Mesendoderm (in vitro differentiated cells): ENCODE measurements at regions not wholly inside any gene's neighbourhood (a gene's known extent, or its start where the extent isn't known, plus 50 kb on each side); places are given as distances from the start of the nearest gene placed in this dataset.
A peak's percentile ranks its signal among the peaks of the same experiment; 100 is the strongest.

Experiments
- DNase-seq: peaks from one replicate; pipeline ENCODE4 v3.0.0; 2013
- H2AK5ac ChIP-seq: 2 replicates; pipeline ENCODE4 v1.6.1; 2013; ENCODE audit warnings: low read length, inconsistent platforms
- H2BK120ac ChIP-seq: 2 replicates; pipeline ENCODE4 v1.6.1; 2013; ENCODE audit warnings: low read depth, mild to moderate bottlenecking, low read length, moderate library complexity, mixed read lengths
- H2BK15ac ChIP-seq: replicated peaks from 2 replicates; pipeline ENCODE4 v1.6.1; 2013; ENCODE audit warnings: low read depth, mild to moderate bottlenecking, moderate library complexity
- H2BK5ac ChIP-seq: 2 replicates; pipeline ENCODE4 v1.6.1; 2013; ENCODE audit warnings: low read length, inconsistent platforms
- H3K18ac ChIP-seq: 2 replicates; pipeline ENCODE4 v1.6.1; 2013; ENCODE audit warnings: mild to moderate bottlenecking, low read length, mixed read lengths
- H3K23ac ChIP-seq: one replicate; pipeline ENCODE4 v1.6.1; 2013; ENCODE audit warnings: low read length
- H3K27ac ChIP-seq: 2 replicates; pipeline ENCODE4 v1.5.1; 2013; ENCODE audit warnings: low read depth, mild to moderate bottlenecking, inconsistent platforms, low read length, moderate library complexity
- H3K27me3 ChIP-seq: 2 replicates; pipeline ENCODE4 v1.6.1; 2013; ENCODE audit warnings: low read length, control low read depth, mild to moderate bottlenecking, inconsistent platforms; ENCODE audit not compliant: insufficient read depth, poor library complexity
- H3K36me3 ChIP-seq: 2 replicates; pipeline ENCODE4 v1.6.1; 2013; ENCODE audit warnings: low read length, inconsistent platforms; ENCODE audit not compliant: control insufficient read depth, insufficient read depth
- H3K4ac ChIP-seq: one replicate; pipeline ENCODE4 v1.6.1; 2013; ENCODE audit warnings: low read depth, mild to moderate bottlenecking, low read length, moderate library complexity
- H3K4me1 ChIP-seq: 2 replicates; pipeline ENCODE4 v1.6.1; 2013; ENCODE audit warnings: low read depth, low read length, inconsistent platforms; ENCODE audit not compliant: control insufficient read depth
- H3K4me2 ChIP-seq: 2 replicates; pipeline ENCODE4 v1.6.1; 2013; ENCODE audit warnings: low read length
- H3K4me3 ChIP-seq: 2 replicates; pipeline ENCODE4 v1.5.1; 2013; ENCODE audit warnings: mild to moderate bottlenecking, low read length
- H3K56ac ChIP-seq: one replicate; pipeline ENCODE4 v1.6.1; 2013; ENCODE audit warnings: low read length
- H3K79me1 ChIP-seq: 2 replicates; pipeline ENCODE4 v1.6.1; 2013; ENCODE audit warnings: low read length, inconsistent platforms
- H3K79me2 ChIP-seq: 2 replicates; pipeline ENCODE4 v1.6.1; 2013; ENCODE audit warnings: mild to moderate bottlenecking, low read length; ENCODE audit not compliant: control insufficient read depth, insufficient read depth
- H3K9ac ChIP-seq: 2 replicates; pipeline ENCODE4 v1.6.1; 2013; ENCODE audit warnings: low read length, inconsistent platforms
- H4K5ac ChIP-seq: one replicate; pipeline ENCODE4 v1.6.1; 2013; ENCODE audit warnings: low read length
- H4K8ac ChIP-seq: one replicate; pipeline ENCODE4 v1.6.1; 2013; ENCODE audit warnings: low read depth, mild to moderate bottlenecking, control low read depth, low read length, moderate library complexity
- WGBS: extraction: QIAGEN DNeasy Blood & Tissue Kit; methylation state at CpG from one replicate; pipeline ENCODE4 v1.1.7; 2013; ENCODE audit warnings: low lambda C conversion rate, missing lambda C conversion rate; ENCODE audit not compliant: insufficient coverage; ENCODE audit errors: extremely low coverage; 5-methylcytosine and 5-hydroxymethylcytosine counted together

DNA sequence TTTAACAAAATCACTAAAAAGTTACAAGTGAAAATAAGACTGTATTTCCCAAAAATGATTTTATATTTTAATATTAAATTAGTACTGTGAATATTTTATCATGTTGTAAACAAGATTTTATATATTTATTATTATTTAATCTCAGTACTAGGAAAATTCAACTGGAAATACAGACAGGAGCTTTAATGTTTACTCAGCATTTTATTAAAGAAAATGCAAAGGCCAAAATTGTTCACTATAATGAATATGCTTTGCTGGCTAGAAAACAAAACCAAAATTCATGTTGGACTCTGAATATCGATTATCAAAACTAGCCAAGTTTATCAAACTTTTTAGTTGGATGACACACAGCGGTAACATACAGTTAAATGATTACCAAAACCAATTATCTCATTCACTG lies 782.3 kb downstream of the AMY1C start:
- H2AK5ac ChIP-seq: no peak overlapping the region
- H3K27me3 ChIP-seq: no peaks in the 10 kb centered on the region
- no peak overlapping the region for H3K23ac ChIP-seq
- H2BK15ac ChIP-seq: no peak overlapping the region
- no peak overlapping the region for H3K4ac ChIP-seq
- no peak overlapping the region for H3K9ac ChIP-seq
- no peak for DNase-seq
- H3K4me3 ChIP-seq: no peak overlapping the region
- H3K36me3 ChIP-seq: no peaks in the 10 kb centered on the region
- no peaks in the 10 kb centered on the region for H3K79me1 ChIP-seq
- H4K5ac ChIP-seq: no peak overlapping the region
- H2BK5ac ChIP-seq: no peak overlapping the region
- H4K8ac ChIP-seq: no peak overlapping the region
- H3K4me2 ChIP-seq: no peak overlapping the region
- H3K4me1 ChIP-seq: no peaks in the 10 kb centered on the region
- H3K27ac ChIP-seq: no peak overlapping the region
- H2BK120ac ChIP-seq: no peak overlapping the region
- no peak overlapping the region for H3K56ac ChIP-seq
- H3K79me2 ChIP-seq: no peaks in the 10 kb centered on the region
- H3K18ac ChIP-seq: no peak overlapping the region
- no CpG with 5 or more reads among the region's 2 CpGs for whole genome bisulfite sequencing

DNA sequence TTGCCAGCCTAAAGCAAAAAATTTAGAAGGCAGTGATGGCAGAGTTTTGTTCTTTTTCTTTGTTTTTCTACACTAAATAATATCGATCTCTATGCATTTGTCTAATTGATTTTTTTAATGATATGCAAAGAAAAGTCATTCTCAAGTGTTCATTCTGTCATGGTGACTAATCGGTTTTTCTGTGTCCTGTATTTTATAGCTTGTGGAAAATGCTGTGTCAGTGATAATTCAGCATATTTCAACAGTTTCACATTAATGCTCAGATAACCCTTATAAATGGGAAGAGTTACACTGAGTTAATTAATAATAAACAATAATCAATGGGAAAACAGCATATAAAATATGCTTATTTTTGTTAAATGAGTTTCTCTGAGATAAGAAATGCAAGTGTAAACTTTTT lies 824.9 kb downstream of the AMY1C start:
- Histone ChIP-seq H2BK5ac (no peak overlapping the region), H4K5ac (no peak overlapping the region), H3K4me3 (no peak overlapping the region)

DNA sequence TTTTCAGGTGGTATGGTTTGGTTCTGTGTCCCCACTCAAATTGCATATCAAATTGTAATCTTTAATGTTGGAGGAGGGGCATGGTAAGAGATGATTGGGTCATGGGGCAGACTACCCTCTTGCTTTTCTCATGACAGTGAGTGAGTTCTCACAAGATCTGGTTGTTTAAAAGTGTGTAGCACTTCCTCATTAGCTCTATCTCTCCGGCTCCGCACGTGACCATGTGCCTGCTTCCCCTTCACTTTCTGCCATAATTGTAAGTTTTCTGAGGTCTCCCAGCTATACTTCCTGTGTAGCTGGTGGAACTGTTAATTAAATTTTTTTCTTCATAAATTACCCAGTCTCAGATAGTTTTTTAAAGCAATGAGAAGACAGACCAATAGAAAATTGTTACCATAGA lies 843.2 kb downstream of the AMY1C start:
- H2AK5ac ChIP-seq: no peak overlapping the region
- H3K23ac ChIP-seq: no peak overlapping the region
- H3K56ac ChIP-seq: no peak overlapping the region
- no CpG with 5 or more reads among the region's 3 CpGs for WGBS
- no peaks in the 10 kb centered on the region for H3K4me1 ChIP-seq
- no peak overlapping the region for H3K4me2 ChIP-seq
- no peak overlapping the region for H4K8ac ChIP-seq
- no peaks in the 10 kb centered on the region for H3K27me3 ChIP-seq
- no peak overlapping the region for H3K4ac ChIP-seq
- H3K27ac ChIP-seq: no peak overlapping the region
- H2BK5ac ChIP-seq: no peak overlapping the region
- no peak overlapping the region for H2BK15ac ChIP-seq
- no peaks in the 10 kb centered on the region for H3K79me2 ChIP-seq
- no peaks in the 10 kb centered on the region for H3K36me3 ChIP-seq
- no peaks in the 10 kb centered on the region for H3K79me1 ChIP-seq
- H2BK120ac ChIP-seq: no peak overlapping the region
- H3K9ac ChIP-seq: no peak overlapping the region
- no peak overlapping the region for H3K4me3 ChIP-seq
- DNase-seq: no peak
- no peak overlapping the region for H3K18ac ChIP-seq
- no peak overlapping the region for H4K5ac ChIP-seq

More for the DNA sequence above, 824.9 kb downstream of the AMY1C start:
- no peaks in the 10 kb centered on the region for H3K27me3 ChIP-seq
- H3K4me1 ChIP-seq: no peaks in the 10 kb centered on the region
- no peaks in the 10 kb centered on the region for H3K36me3 ChIP-seq
- no CpG with 5 or more reads among the region's 2 CpGs for WGBS
- H3K4ac ChIP-seq: no peak overlapping the region
- H3K4me2 ChIP-seq: no peak overlapping the region
- H3K27ac ChIP-seq: no peak overlapping the region
- no peak overlapping the region for H3K56ac ChIP-seq
- no peak for DNase-seq
- H3K23ac ChIP-seq: no peak overlapping the region
- H3K18ac ChIP-seq: no peak overlapping the region
- H3K79me2 ChIP-seq: no peaks in the 10 kb centered on the region
- H2AK5ac ChIP-seq: no peak overlapping the region
- H2BK15ac ChIP-seq: no peak overlapping the region
- no peak overlapping the region for H4K8ac ChIP-seq
- no peak overlapping the region for H2BK120ac ChIP-seq
- H3K9ac ChIP-seq: no peak overlapping the region
- H3K79me1 ChIP-seq: no peaks in the 10 kb centered on the region

DNA sequence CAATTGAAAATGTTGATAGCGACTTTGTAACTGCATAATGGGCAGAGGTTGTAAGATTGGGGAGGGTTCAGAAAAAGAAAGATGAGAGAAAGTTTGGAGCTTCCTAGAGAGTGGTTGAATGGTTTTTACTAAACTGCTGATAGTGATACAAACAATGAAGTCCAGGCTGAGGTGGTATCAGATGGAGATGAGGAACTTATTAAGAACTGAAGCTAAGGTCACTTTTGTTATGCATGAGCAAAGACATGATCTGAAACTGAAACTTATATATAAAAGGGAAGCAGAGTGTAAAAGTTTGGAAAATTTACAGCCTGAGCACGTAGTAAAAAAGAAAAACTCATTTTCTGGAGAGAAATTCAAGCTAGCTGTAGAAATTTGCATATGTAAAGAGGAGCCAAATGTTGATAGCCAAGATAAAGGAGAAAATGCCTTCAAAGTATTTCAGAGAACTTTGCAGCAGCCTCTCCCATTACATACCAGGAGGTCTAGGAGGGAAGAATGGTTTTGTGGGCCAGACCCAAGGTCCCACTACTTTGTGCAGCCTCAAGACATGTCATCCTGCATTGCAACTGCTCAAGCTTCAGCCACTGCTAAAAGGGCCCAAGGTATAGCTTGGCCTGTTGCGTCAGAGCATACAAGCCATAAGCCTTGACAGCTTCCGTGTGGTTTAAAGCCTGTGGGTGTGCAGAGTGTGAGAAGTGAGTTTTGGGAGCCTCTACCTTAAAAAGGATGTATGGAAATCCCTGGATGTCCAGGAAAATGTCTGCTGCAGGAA lies 843.9 kb downstream of the AMY1C start:
- Histone ChIP-seq H3K4ac (no peak overlapping the region), H3K4me1 (no peaks in the 10 kb centered on the region), H3K56ac (no peak overlapping the region), H4K5ac (no peak overlapping the region), H2BK5ac (no peak overlapping the region), H3K79me1 (no peaks in the 10 kb centered on the region), H3K18ac (no peak overlapping the region), H3K23ac (no peak overlapping the region), H3K27me3 (no peaks in the 10 kb centered on the region), H3K79me2 (no peaks in the 10 kb centered on the region), H2BK15ac (no peak overlapping the region), H3K9ac (no peak overlapping the region), H2AK5ac (no peak overlapping the region), H3K36me3 (no peaks in the 10 kb centered on the region), H3K4me3 (no peak overlapping the region), H2BK120ac (no peak overlapping the region), H3K4me2 (no peak overlapping the region), H4K8ac (no peak overlapping the region), H3K27ac (no peak overlapping the region)
- peak; percentile 66 for DNase-seq
- WGBS: no CpG with 5 or more reads among the region's 4 CpGs

DNA sequence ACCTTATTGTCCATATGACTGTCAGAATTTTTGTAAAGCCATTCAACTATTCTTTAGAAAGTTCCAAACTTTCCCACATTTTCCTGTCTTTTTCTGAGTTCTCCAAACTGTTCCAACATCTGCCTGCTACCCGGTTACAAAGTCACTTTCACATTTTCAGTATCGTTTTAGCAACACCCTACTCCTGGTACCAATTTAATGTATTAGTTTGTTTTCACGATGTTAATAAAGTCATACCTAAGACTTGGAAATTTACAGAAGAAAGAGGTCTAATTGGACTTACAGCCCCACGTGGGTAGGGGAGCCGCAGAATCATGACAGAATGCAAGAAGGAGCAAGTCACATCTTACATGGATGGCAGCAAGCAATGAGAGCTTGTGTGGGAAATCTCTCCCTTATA lies 867.8 kb downstream of the AMY1C start:
- no peak overlapping the region for H3K56ac ChIP-seq
- H4K8ac ChIP-seq: no peak overlapping the region
- no peak overlapping the region for H3K23ac ChIP-seq
- H2AK5ac ChIP-seq: no peak overlapping the region
- H3K4me1 ChIP-seq: peaks cover 2% of the 10 kb centered on the region
- no peak overlapping the region for H2BK120ac ChIP-seq
- H3K4me3 ChIP-seq: no peak overlapping the region
- no peak overlapping the region for H2BK15ac ChIP-seq
- H3K4ac ChIP-seq: no peak overlapping the region
- H3K27me3 ChIP-seq: no peaks in the 10 kb centered on the region
- DNase-seq: no peak
- no peak overlapping the region for H3K9ac ChIP-seq
- H3K18ac ChIP-seq: no peak overlapping the region
- no peak overlapping the region for H2BK5ac ChIP-seq
- no peaks in the 10 kb centered on the region for H3K36me3 ChIP-seq
- no peak overlapping the region for H3K4me2 ChIP-seq
- no peak overlapping the region for H4K5ac ChIP-seq
- no CpG with 5 or more reads among the region's 5 CpGs for WGBS
- no peak overlapping the region for H3K27ac ChIP-seq
- H3K79me1 ChIP-seq: no peaks in the 10 kb centered on the region
- no peaks in the 10 kb centered on the region for H3K79me2 ChIP-seq

DNA sequence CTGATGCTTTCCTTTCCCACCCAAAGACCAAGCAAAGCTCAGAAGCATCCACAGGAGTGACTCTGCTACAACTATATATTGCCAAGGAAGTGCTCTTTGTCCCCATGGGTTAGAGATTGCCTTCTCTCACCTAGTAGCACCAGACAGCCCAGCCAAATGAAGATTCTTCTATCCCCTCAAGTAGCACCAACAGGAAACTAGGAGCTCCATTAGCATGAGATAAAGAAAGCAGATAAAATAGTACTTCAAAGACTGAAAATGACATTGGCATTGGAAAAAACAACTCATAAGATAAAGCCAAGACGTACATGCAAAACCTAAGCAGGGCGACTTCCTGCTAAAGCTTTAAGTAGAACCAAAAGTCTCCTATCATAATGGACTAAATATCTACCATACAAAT lies 871.5 kb downstream of the AMY1C start:
- no peak overlapping the region for H2BK5ac ChIP-seq
- H3K79me2 ChIP-seq: no peaks in the 10 kb centered on the region
- H2BK15ac ChIP-seq: no peak overlapping the region
- no peak overlapping the region for H3K4me2 ChIP-seq
- peaks cover 2% of the 10 kb centered on the region for H3K4me1 ChIP-seq
- H3K18ac ChIP-seq: peak overlapping the region; percentile 71
- H3K4ac ChIP-seq: no peak overlapping the region
- peak overlapping the region; percentile 91 for H3K27ac ChIP-seq
- H4K5ac ChIP-seq: no peak overlapping the region
- H3K79me1 ChIP-seq: no peaks in the 10 kb centered on the region
- H2AK5ac ChIP-seq: no peak overlapping the region
- peak; percentile 90 for DNase-seq
- H4K8ac ChIP-seq: no peak overlapping the region
- H3K36me3 ChIP-seq: no peaks in the 10 kb centered on the region
- no peaks in the 10 kb centered on the region for H3K27me3 ChIP-seq
- H2BK120ac ChIP-seq: no peak overlapping the region
- no peak overlapping the region for H3K4me3 ChIP-seq
- no peak overlapping the region for H3K23ac ChIP-seq
- no peak overlapping the region for H3K56ac ChIP-seq
- WGBS: no CpG with 5 or more reads among the region's 2 CpGs
- H3K9ac ChIP-seq: no peak overlapping the region
